Trophoblast cell (in vitro differentiated cells and primary cell): ENCODE measurements at regions not wholly inside any gene's neighbourhood (a gene's known extent, or its start where the extent isn't known, plus 50 kb on each side); places are given as distances from the start of the nearest gene placed in this dataset.

ENCODE experiments used
- DNase-seq, 2 donors: peaks; one replicate each; pipeline ENCODE4 v3.0.0-alpha.2; 2016
- H2AFZ ChIP-seq: 2 replicates; pipeline ENCODE4 v1.6.1; 2013; ENCODE audit warnings: low read length, moderate library complexity, mild to moderate bottlenecking; ENCODE audit not compliant: insufficient read depth, poor library complexity
- H2AK5ac ChIP-seq: 2 replicates; pipeline ENCODE4 v1.6.1; 2013; ENCODE audit warnings: mild to moderate bottlenecking, low read length
- H2BK120ac ChIP-seq: 2 replicates; pipeline ENCODE4 v1.6.1; 2013; ENCODE audit warnings: low read length, mild to moderate bottlenecking, moderate library complexity; ENCODE audit not compliant: insufficient read depth, poor library complexity
- H2BK12ac ChIP-seq: 2 replicates; pipeline ENCODE4 v1.6.1; 2013; ENCODE audit warnings: mild to moderate bottlenecking, low read length, moderate library complexity
- H2BK5ac ChIP-seq: 2 replicates; pipeline ENCODE4 v1.6.1; 2013; ENCODE audit warnings: low read length, low read depth, moderate library complexity, mild to moderate bottlenecking; ENCODE audit not compliant: poor library complexity
- H3K14ac ChIP-seq: 2 replicates; pipeline ENCODE4 v1.6.1; 2013; ENCODE audit warnings: mild to moderate bottlenecking, low read length
- H3K18ac ChIP-seq: 2 replicates; pipeline ENCODE4 v1.6.1; 2013; ENCODE audit warnings: mild to moderate bottlenecking, low read length
- H3K23ac ChIP-seq: 2 replicates; pipeline ENCODE4 v1.6.1; 2013; ENCODE audit warnings: low read length
- H3K27ac ChIP-seq: 2 replicates; pipeline ENCODE4 v1.5.1; 2013; ENCODE audit warnings: low read depth, mild to moderate bottlenecking, inconsistent platforms, low read length, moderate library complexity
- H3K27me3 ChIP-seq: 2 replicates; pipeline ENCODE4 v1.6.1; 2013; ENCODE audit warnings: inconsistent platforms, mild to moderate bottlenecking, low read length, moderate library complexity; ENCODE audit not compliant: insufficient read depth
- H3K36me3 ChIP-seq, 2 experiments: 1 replicate in 1 of 2; 2 replicates in 1 of 2; pipeline ENCODE4 v1.6.1; 2013; ENCODE audit warnings: low read length in 2 of 2, mild to moderate bottlenecking in 2 of 2, moderate library complexity in 1 of 2; ENCODE audit not compliant: insufficient read depth in 2 of 2, control insufficient read depth in 1 of 2
- H3K4ac ChIP-seq: 2 replicates; pipeline ENCODE4 v1.6.1; 2013; ENCODE audit warnings: low read depth, mild to moderate bottlenecking, low read length, moderate library complexity
- H3K4me1 ChIP-seq, 2 experiments: 1 replicate in 1 of 2; 2 replicates in 1 of 2; pipeline ENCODE4 v1.6.1; 2013; ENCODE audit warnings: low read length in 2 of 2, mild to moderate bottlenecking in 2 of 2, moderate library complexity in 1 of 2; ENCODE audit not compliant: insufficient read depth in 2 of 2, control insufficient read depth in 1 of 2
- H3K4me2 ChIP-seq: 2 replicates; pipeline ENCODE4 v1.6.1; 2013; ENCODE audit warnings: inconsistent platforms, mild to moderate bottlenecking, low read length, moderate library complexity
- H3K4me3 ChIP-seq: 2 replicates; pipeline ENCODE4 v1.5.1; 2013; ENCODE audit warnings: mild to moderate bottlenecking, low read depth, low read length, inconsistent platforms
- H3K79me1 ChIP-seq: one replicate; pipeline ENCODE4 v1.6.1; 2013; ENCODE audit warnings: low read length
- H3K79me2 ChIP-seq: 2 replicates; pipeline ENCODE4 v1.6.1; 2013; ENCODE audit warnings: low read length, mild to moderate bottlenecking; ENCODE audit not compliant: control insufficient read depth, insufficient read depth, poor library complexity
- H3K9ac ChIP-seq: 2 replicates; pipeline ENCODE4 v1.6.1; 2013; ENCODE audit warnings: mild to moderate bottlenecking, low read length
- H3K9me3 ChIP-seq: 2 replicates; pipeline ENCODE4 v1.6.1; 2013; ENCODE audit warnings: low read depth, mild to moderate bottlenecking, control low read depth, inconsistent platforms, low read length; ENCODE audit not compliant: insufficient read depth
- H4K12ac ChIP-seq: 2 replicates; pipeline ENCODE4 v1.6.1; 2013; ENCODE audit warnings: low read depth, mild to moderate bottlenecking, low read length, moderate library complexity
- H4K8ac ChIP-seq: 2 replicates; pipeline ENCODE4 v1.6.1; 2013; ENCODE audit warnings: low read depth, mild to moderate bottlenecking, low read length, moderate library complexity
- H4K91ac ChIP-seq: one replicate; pipeline ENCODE4 v1.6.1; 2013; ENCODE audit warnings: low read depth, mild to moderate bottlenecking, low read length, moderate library complexity
- WGBS: extraction: QIAGEN DNeasy Blood & Tissue Kit; methylation state at CpG from one replicate; pipeline ENCODE4 v1.1.7; 2013; ENCODE audit warnings: missing lambda C conversion rate; ENCODE audit not compliant: insufficient read length, insufficient coverage; ENCODE audit errors: extremely low coverage; 5-methylcytosine and 5-hydroxymethylcytosine counted together

GRCh38 chr10:130764651-130765050, 546.9 kb downstream of the TCERG1L start:
- Histone ChIP-seq H3K4me1 (no peaks in the 10 kb centered on the region), H3K79me1 (no peaks in the 10 kb centered on the region), H2AK5ac (no peak overlapping the region), H3K23ac (no peak overlapping the region), H3K36me3 (no peaks in the 10 kb centered on the region), H2BK12ac (no peak overlapping the region), H2BK120ac (no peak overlapping the region), H3K9me3 (peaks cover 21% of the 10 kb centered on the region), H3K27me3 (no peaks in the 10 kb centered on the region), H3K4me2 (no peak overlapping the region), H2AFZ (no peak overlapping the region), H3K9ac (no peak overlapping the region), H4K12ac (no peak overlapping the region), H3K14ac (no peak overlapping the region), H3K4me3 (peak overlapping the region; percentile 26), H3K4ac (no peak overlapping the region), H3K79me2 (no peaks in the 10 kb centered on the region), H3K27ac (no peak overlapping the region), H2BK5ac (no peak overlapping the region), H3K18ac (no peak overlapping the region), H4K8ac (no peak overlapping the region), H4K91ac (no peak overlapping the region)
- no CpG with 5 or more reads among the region's 7 CpGs for WGBS
- no peak for DNase-seq

DNA sequence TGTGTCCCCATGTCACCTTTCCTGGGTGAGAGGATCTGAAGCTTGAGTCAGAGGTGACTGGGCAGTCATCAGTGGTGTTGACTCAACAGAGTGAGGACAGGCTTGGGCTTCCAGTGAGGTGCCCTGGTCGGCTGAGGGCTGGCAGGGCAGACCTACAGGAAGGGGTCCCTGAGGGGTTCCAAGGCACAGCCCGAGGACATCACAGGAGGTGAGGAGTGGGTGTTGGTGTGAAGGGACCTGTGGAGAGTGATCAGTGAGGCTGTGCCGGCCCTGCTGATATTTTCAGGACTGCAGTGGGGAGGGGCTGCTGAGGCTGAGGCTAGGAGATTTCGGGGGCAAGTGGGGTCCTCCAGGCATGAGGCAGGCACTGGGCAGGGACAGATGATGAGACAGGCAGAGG, 545.5 kb downstream of the TCERG1L start:
- Histone ChIP-seq H2BK12ac (no peak overlapping the region), H3K4me1 (no peaks in the 10 kb centered on the region), H3K4me2 (no peak overlapping the region), H4K91ac (no peak overlapping the region), H3K23ac (no peak overlapping the region), H3K14ac (no peak overlapping the region), H3K36me3 (no peaks in the 10 kb centered on the region), H3K27me3 (no peaks in the 10 kb centered on the region), H4K8ac (no peak overlapping the region), H2AFZ (no peak overlapping the region), H3K9ac (no peak overlapping the region), H2BK120ac (no peak overlapping the region), H4K12ac (no peak overlapping the region), H2AK5ac (no peak overlapping the region), H3K9me3 (peaks cover 24% of the 10 kb centered on the region), H3K18ac (no peak overlapping the region), H3K27ac (no peak overlapping the region), H3K4ac (no peak overlapping the region), H3K79me2 (no peaks in the 10 kb centered on the region), H3K79me1 (no peaks in the 10 kb centered on the region), H2BK5ac (no peak overlapping the region), H3K4me3 (no peak overlapping the region)
- DNase-seq = no peak
- no CpG with 5 or more reads among the region's 4 CpGs for WGBS

DNA sequence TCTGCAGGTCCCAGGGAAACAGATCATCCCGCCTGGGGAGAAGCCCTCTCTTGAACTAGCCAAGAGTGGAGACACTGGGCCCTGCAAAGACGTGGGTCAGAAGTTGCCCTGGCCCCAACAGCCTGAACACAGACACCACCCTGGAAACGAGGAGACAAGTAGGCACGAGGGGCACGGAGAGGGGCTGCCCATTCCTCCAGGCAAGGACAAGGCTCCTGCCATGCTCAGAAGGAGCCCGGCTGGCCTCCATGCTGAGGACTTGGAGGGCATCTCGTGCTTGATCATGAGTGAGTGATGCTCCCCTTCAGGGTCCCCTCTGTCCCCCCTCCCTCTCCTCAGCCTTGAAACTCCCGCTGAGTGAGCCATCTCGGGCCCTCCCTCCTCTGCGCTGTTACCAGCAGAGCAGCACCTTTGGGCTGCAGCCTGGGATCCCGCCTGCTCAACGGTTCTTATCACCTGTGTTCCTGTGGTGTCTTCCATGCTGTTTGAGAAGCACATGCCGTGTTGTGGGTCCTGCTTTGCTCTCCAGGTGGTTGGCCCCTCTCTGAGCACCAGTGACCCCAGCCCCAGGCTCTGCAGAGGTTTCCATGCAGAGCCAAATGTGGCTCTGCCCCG, 544.3 kb downstream of the TCERG1L start:
- no peaks in the 10 kb centered on the region for H3K79me2 ChIP-seq
- H3K14ac ChIP-seq = no peak overlapping the region
- no peak overlapping the region for H2BK120ac ChIP-seq
- H2AFZ ChIP-seq = no peak overlapping the region
- no peak overlapping the region for H4K12ac ChIP-seq
- no peak overlapping the region for H3K23ac ChIP-seq
- no peak overlapping the region for H2BK12ac ChIP-seq
- no peak overlapping the region for H2BK5ac ChIP-seq
- H3K4me3 ChIP-seq = no peak overlapping the region
- H3K4ac ChIP-seq = no peak overlapping the region
- no peaks in the 10 kb centered on the region for H3K36me3 ChIP-seq
- H3K4me1 ChIP-seq = no peaks in the 10 kb centered on the region
- H4K91ac ChIP-seq = no peak overlapping the region
- no peak overlapping the region for H3K4me2 ChIP-seq
- H3K9me3 ChIP-seq = peaks cover 24% of the 10 kb centered on the region
- DNase-seq = no peak
- H3K18ac ChIP-seq = no peak overlapping the region
- H2AK5ac ChIP-seq = no peak overlapping the region
- no peak overlapping the region for H3K9ac ChIP-seq
- H3K27ac ChIP-seq = no peak overlapping the region
- H4K8ac ChIP-seq = no peak overlapping the region
- WGBS = no CpG with 5 or more reads among the region's 14 CpGs
- no peaks in the 10 kb centered on the region for H3K27me3 ChIP-seq
- H3K79me1 ChIP-seq = no peaks in the 10 kb centered on the region

GRCh38 chr10:130769146-130770017, 542.1 kb downstream of the TCERG1L start:
- Histone ChIP-seq H4K12ac (no peak overlapping the region), H4K8ac (no peak overlapping the region), H3K36me3 (no peaks in the 10 kb centered on the region), H3K18ac (no peak overlapping the region), H3K27me3 (no peaks in the 10 kb centered on the region), H3K9me3 (peaks cover 24% of the 10 kb centered on the region), H3K4ac (no peak overlapping the region), H2AFZ (no peak overlapping the region), H3K4me1 (no peaks in the 10 kb centered on the region), H4K91ac (no peak overlapping the region), H3K79me1 (no peaks in the 10 kb centered on the region), H3K9ac (no peak overlapping the region), H3K23ac (no peak overlapping the region), H2BK12ac (no peak overlapping the region), H2BK5ac (no peak overlapping the region), H2BK120ac (no peak overlapping the region), H3K4me2 (no peak overlapping the region), H2AK5ac (no peak overlapping the region), H3K14ac (no peak overlapping the region), H3K4me3 (no peak overlapping the region), H3K79me2 (no peaks in the 10 kb centered on the region), H3K27ac (no peak overlapping the region)
- DNase-seq = no peak
- WGBS = no CpG with 5 or more reads among the region's 10 CpGs
